Endothelial cell of umbilical vein (primary cell): ENCODE measurements at regions not wholly inside any gene's neighbourhood (a gene's known extent, or its start where the extent isn't known, plus 50 kb on each side); places are given as distances from the start of the nearest gene placed in this dataset.

Experiments used
- BruUV-seq: library from RNA; stranded (reverse); fragments of 400-500 nt; replicated peaks from 2 replicates; lab custom pipeline; 2021; lab: Mats Ljungman, UMichigan
- CTCF ChIA-PET: fragments of 300-600, 350-600 bp; sonication (Branson Sonifier 250); formaldehyde crosslinking; loops from one replicate; lab custom pipeline; 2021; ENCODE audit warnings: antibody characterized with exemption, inconsistent platforms; lab: Charles Lee
- POLR2A ChIA-PET: fragments of 300-600, 350-600 bp; sonication (Branson Sonifier 250); formaldehyde crosslinking; loops from one replicate; lab custom pipeline; 2021; ENCODE audit warnings: antibody characterized with exemption, inconsistent platforms; lab: Charles Lee
- DNase-seq: peaks from one replicate; pipeline ENCODE4 v3.0.0-alpha.2; 2011; ENCODE audit warnings: low read depth, low spot score
- FAIRE-seq: peaks from 2 replicates; lab custom pipeline; 2011; peaks lifted over from hg19 to GRCh38; lab: Jason Lieb, UNC
- H2AFZ ChIP-seq: 2 replicates; pipeline ENCODE4 v1.6.0; 2012; ENCODE audit warnings: low read depth, low read length, control low read depth, inconsistent platforms
- H3K27ac ChIP-seq: 2 replicates; pipeline ENCODE4 v1.5.1; 2011; ENCODE audit warnings: low read depth, mild to moderate bottlenecking, control low read depth, low read length, moderate library complexity; ENCODE audit not compliant: insufficient read depth
- H3K27me3 ChIP-seq, 2 experiments: 2 replicates each; pipeline versions ENCODE4 v1.6.0 to v1.6.1; 2011; ENCODE audit warnings: low read length in 2 of 2, mixed read lengths in 1 of 2; ENCODE audit not compliant: control insufficient read depth in 2 of 2, insufficient read depth in 2 of 2
- H3K36me3 ChIP-seq, 2 experiments: 2 replicates in 1 of 2; 3 replicates in 1 of 2; pipeline ENCODE4 v1.5.1; 2011; ENCODE audit warnings: low read length in 2 of 2, mild to moderate bottlenecking in 1 of 2, moderate library complexity in 1 of 2; ENCODE audit not compliant: control insufficient read depth in 2 of 2, insufficient read depth in 2 of 2; ENCODE audit errors: extremely low read depth in 1 of 2
- H3K4me1 ChIP-seq: 3 replicates; pipeline ENCODE4 v1.5.1; 2011; ENCODE audit warnings: mild to moderate bottlenecking, low read length; ENCODE audit not compliant: control insufficient read depth, insufficient read depth; ENCODE audit errors: extremely low read depth
- H3K4me2 ChIP-seq: 2 replicates; pipeline ENCODE4 v1.6.1; 2011; ENCODE audit warnings: low read length, control low read depth, mixed read lengths; ENCODE audit not compliant: insufficient read depth
- H3K4me3 ChIP-seq, 3 experiments: fragments of 200-600 bp in 1 of 3; sonication (generic), shearing (Covaris generic) in 1 of 3; replicated peaks in 1 of 3; 2 replicates each; pipeline ENCODE4 v1.5.1; 2011 to 2016; ENCODE audit warnings: control low read depth in 3 of 3, low read length in 3 of 3, mild to moderate bottlenecking in 2 of 3, inconsistent platforms in 1 of 3, low read depth in 1 of 3, moderate library complexity in 1 of 3; ENCODE audit not compliant: insufficient read depth in 1 of 3
- H3K79me2 ChIP-seq: 2 replicates; pipeline ENCODE4 v1.6.0; 2012; ENCODE audit warnings: low read length, inconsistent platforms; ENCODE audit not compliant: control insufficient read depth, insufficient read depth
- H3K9ac ChIP-seq: replicated peaks from 2 replicates; pipeline ENCODE3; 2011; ENCODE audit warnings: low read length, control low read depth; ENCODE audit not compliant: insufficient read depth; ENCODE audit errors: extremely low read depth
- H3K9me1 ChIP-seq: replicated peaks from 3 replicates; pipeline ENCODE4 v1.6.0; 2011; ENCODE audit warnings: mild to moderate bottlenecking, low read length; ENCODE audit not compliant: control insufficient read depth, insufficient read depth; ENCODE audit errors: extremely low read depth
- H3K9me3 ChIP-seq: replicated peaks from 2 replicates; pipeline ENCODE4 v1.5.1; 2012; ENCODE audit warnings: low read length, inconsistent platforms; ENCODE audit not compliant: control insufficient read depth, insufficient read depth
- H4K20me1 ChIP-seq: replicated peaks from 2 replicates; pipeline ENCODE3; 2011; ENCODE audit warnings: mild to moderate bottlenecking, low read length; ENCODE audit not compliant: control insufficient read depth, insufficient read depth; ENCODE audit errors: extremely low read depth
- CTCF ChIP-seq, 2 donors: IDR thresholded peaks; 1 replicate in 1 of 2; 2 replicates in 1 of 2; pipeline ENCODE4 v1.5.1; 2011; ENCODE audit warnings: low read length in 2 of 2, mild to moderate bottlenecking in 2 of 2, moderate library complexity in 2 of 2, control low read depth in 1 of 2, inconsistent platforms in 1 of 2, low read depth in 1 of 2; ENCODE audit not compliant: insufficient read depth in 1 of 2; ENCODE audit errors: extremely low read depth in 1 of 2
- EZH2 ChIP-seq: IDR thresholded peaks from 2 replicates; pipeline ENCODE4 v1.6.1; 2012; ENCODE audit warnings: borderline replicate concordance, low read depth, mild to moderate bottlenecking, moderate library complexity, low read length, inconsistent platforms; ENCODE audit not compliant: severe bottlenecking
- FOS ChIP-seq: IDR thresholded peaks from 2 replicates; pipeline ENCODE4 v1.6.1; 2011; ENCODE audit warnings: mild to moderate bottlenecking, low read length, moderate library complexity, borderline replicate concordance; ENCODE audit not compliant: insufficient read depth
- JUN ChIP-seq: IDR thresholded peaks from 2 replicates; pipeline ENCODE4 v1.6.1; 2011; ENCODE audit warnings: borderline replicate concordance, low read depth; ENCODE audit not compliant: insufficient read length, insufficient read depth
- MAX ChIP-seq: IDR thresholded peaks from 2 replicates; pipeline ENCODE4 v1.6.1; 2011; ENCODE audit not compliant: insufficient read depth, insufficient read length
- MYC ChIP-seq: IDR thresholded peaks from one replicate; pipeline ENCODE4 v1.6.1; 2011; ENCODE audit warnings: mild to moderate bottlenecking, low read depth, low read length
- POLR2A ChIP-seq: IDR thresholded peaks from 2 replicates; pipeline ENCODE4 v1.6.1; 2012; ENCODE audit warnings: low read depth, mild to moderate bottlenecking, control low read depth, low read length
- POLR2AphosphoS5 ChIP-seq: IDR thresholded peaks from 2 replicates; pipeline ENCODE4 v1.6.1; 2012; ENCODE audit warnings: low read depth, mild to moderate bottlenecking, control low read depth, low read length, moderate library complexity; ENCODE audit not compliant: insufficient read depth
- dilution Hi-C: fragments of 300-500 bp; cut with MboI; formaldehyde crosslinking; loops from one replicate; pipeline ENCODE4 v1.15.0; 2019; ENCODE audit warnings: low sequenced_read_pairs; ENCODE audit not compliant: extremely low pct_ligation_motif_present
- intact Hi-C: fragments of 100-400 bp; cut with micrococcal nuclease; formaldehyde crosslinking; loops from one replicate; pipeline ENCODE4 v1.10.0; 2022

- Histone ChIP-seq H3K4me2 (no peak overlapping the region), H3K4me1 (no peaks in the 10 kb centered on the region), H4K20me1 (no peaks in the 10 kb centered on the region), H3K27ac (no peak overlapping the region), H3K9me1 (no peaks in the 10 kb centered on the region), H3K9ac (no peak overlapping the region), H3K36me3 (no peaks in the 10 kb centered on the region), H2AFZ (no peak overlapping the region), H3K27me3 (no peaks in the 10 kb centered on the region), H3K4me3 (no peak overlapping the region), H3K79me2 (no peaks in the 10 kb centered on the region), H3K9me3 (no peaks in the 10 kb centered on the region)
- dilution Hi-C loops: no loop called here
- POLR2A ChIA-PET: no interaction called here
- intact Hi-C loops: no loop called here
- FAIRE-seq (no peak), DNase-seq (no peak)
- CTCF ChIA-PET: no interaction called here
- BruUV-seq: no TSS peak
- TF ChIP-seq MAX (no peak), EZH2 (no peak), MYC (no peak), JUN (no peak), FOS (no peak), POLR2A (no peak), POLR2AphosphoS5 (no peak), CTCF (IDR thresholded peaks at IDR 0.05; ENCODE audit: extremely low read depth in 1 of 2, insufficient read depth in 1 of 2, low read depth in 1 of 2, low read length in 2 of 2) (no peak)
Observed at GRCh38 chr4:37541956-37542355, 144.2 kb downstream of the RELL1 start.
